HPDE6-E6E7 (cell line): ENCODE measurements at regions not wholly inside any gene's neighbourhood (a gene's known extent, or its start where the extent isn't known, plus 50 kb on each side); places are given as distances from the start of the nearest gene placed in this dataset.
A peak's percentile ranks its signal among the peaks of the same experiment; 100 is the strongest.
"Not testable (repeated sequence)": the region's sequence is repeated elsewhere in the genome, so short reads cannot be mapped to it uniquely, and the experiment has no call there.

Source experiments
- DNase-seq: peaks from one replicate; pipeline ENCODE4 v3.0.0; 2011; ENCODE audit warnings: missing footprints; ENCODE audit errors: extremely low spot score

GRCh38 chr15:79157631-79158592 is 67.3 kb upstream of the RASGRF1 start:
- peak; percentile 87 for DNase-seq

- no peak for DNase-seq
Measured at GRCh38 chr15:79156704-79157375, 66.3 kb upstream of the RASGRF1 start.

- no peak for DNase-seq
Measured at GRCh38 chr15:79154483-79155135, 64.0 kb upstream of the RASGRF1 start.

- DNase-seq, result not testable (repeated sequence)
Measured at GRCh38 chr15:79144290-79144689, 53.7 kb upstream of the RASGRF1 start.

GRCh38 chr15:79140846-79141570 is 50.4 kb upstream of the RASGRF1 start:
- no peak for DNase-seq
